NCI-H2196 (cell line): ENCODE measurements at regions not wholly inside any gene's neighbourhood (a gene's known extent, or its start where the extent isn't known, plus 50 kb on each side); places are given as distances from the start of the nearest gene placed in this dataset.

Source experiments
- DNase-seq: peaks from one replicate; lab custom pipeline; 2025; ENCODE audit not compliant: unreplicated experiment; lab: John Stamatoyannopoulos, UW

GRCh38 chr13:90534617-90535370 is 812.7 kb upstream of the MIR17HG start:
- DNase-seq, result no peak

DNA sequence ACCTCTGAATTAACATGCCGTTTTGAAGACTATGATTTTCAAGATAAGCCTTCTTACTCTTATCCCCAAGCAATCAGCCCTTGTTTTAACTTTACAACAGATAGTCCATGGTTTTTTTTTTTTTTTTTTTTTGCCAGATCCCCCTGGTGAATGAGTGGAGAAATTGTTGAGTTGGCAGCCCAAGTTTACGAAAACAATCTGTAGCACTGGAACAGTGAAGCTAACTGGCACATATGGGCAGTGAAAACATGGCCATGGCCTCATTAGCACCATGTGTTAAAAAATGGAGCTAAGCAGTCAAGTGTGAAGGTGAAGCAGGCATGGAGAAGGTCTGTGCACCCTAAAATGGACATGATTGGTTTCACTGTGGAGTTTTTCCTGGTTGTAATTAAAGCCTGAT is 812.1 kb upstream of the MIR17HG start:
- no peak for DNase-seq

GRCh38 chr13:90538063-90538462 is 809.4 kb upstream of the MIR17HG start:
- DNase-seq, result no peak

- no peak for DNase-seq
Observed at GRCh38 chr13:90541346-90541745, 806.1 kb upstream of the MIR17HG start.

DNA sequence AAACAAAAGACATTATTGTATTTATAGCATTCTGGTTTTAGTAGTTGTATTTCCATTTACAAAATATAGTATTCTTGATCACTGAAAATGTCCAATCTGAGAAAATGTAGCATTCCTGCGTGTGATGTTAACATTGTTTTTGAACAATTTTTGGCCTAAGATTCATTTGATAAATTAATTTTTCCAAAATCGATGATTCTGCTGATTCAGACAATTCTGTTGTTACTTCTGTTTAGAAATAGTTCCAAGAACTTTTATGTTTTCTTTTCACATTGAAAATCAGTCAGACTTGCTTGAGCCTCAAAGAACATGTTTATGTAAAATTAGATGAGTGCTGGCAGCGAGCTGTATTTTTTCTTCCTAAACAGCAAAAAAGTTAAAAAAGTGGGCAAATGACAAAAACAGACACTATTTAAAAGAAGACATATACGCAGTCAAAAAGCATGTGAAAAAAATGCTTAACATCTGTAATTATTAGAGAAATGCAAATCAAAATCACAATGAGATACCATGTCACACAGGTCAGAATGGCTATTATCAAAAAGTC is 804.5 kb upstream of the MIR17HG start:
- no peak for DNase-seq

DNA sequence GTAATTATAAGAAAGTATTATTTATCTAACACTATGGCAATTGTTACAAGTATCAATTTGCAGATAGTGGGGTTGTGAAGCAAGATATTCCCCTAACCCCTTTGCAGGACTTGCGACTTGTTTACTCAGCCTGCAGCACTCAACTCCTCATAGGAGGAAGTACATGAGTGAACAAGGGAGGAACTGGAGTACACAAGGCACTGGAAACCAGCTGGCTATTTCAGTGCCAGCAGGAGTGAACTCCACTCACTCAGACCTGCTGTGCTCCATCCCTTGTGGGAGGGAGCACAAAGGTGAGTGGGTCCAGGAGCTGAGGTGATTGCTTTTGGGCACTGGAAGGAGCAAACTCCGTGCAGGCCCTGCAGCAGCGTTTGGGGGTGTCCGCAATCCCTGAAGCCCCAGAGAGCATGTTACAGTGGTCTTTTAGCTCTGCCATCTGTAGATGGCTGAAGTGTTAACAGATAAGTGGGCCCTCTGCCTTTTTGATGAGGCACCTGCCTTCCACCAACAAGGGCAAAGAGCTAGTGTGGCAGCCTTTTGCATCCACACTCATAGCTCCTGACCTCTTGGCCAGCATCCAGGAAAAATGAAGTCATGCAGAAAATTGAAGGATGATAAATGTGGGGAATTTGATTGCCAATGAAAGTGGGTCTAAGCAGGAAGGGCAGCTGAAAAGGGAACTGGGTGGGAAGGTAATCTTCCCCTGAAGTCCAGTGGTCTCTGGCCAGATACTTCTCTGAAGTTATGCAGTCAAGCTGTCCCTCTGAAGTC is 802.2 kb upstream of the MIR17HG start:
- no peak for DNase-seq

DNA sequence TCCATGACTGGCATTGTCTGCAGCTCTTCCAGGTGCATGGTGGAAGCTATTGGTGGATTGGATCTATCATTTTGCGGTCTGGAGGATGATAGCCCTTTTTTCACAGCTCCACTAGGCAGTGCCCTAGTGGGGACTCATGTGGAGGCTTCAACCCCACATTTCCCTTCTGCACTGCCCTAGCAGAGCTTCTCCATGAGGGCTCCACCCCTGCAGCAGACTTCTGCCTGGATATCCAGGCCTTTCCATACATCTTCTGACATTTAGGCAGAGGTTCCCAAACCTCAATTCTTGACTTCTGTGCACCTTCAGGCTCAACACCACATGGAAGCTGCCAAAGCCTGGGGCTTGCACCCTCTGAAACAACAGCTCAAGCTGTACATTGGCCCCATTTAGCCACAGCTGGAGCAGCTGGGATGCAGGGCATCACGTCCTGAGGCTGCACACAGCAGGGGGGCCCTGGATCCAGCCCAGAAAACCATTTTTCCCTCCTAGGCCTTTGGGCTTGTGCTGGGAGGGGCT is 800.2 kb upstream of the MIR17HG start:
- DNase-seq, result no peak

GRCh38 chr13:90551253-90551652 is 796.2 kb upstream of the MIR17HG start:
- DNase-seq, result no peak

GRCh38 chr13:90552702-90553101 is 794.8 kb upstream of the MIR17HG start:
- no peak for DNase-seq

GRCh38 chr13:90553159-90553558 is 794.3 kb upstream of the MIR17HG start:
- DNase-seq, result no peak

GRCh38 chr13:90557626-90558025 is 789.9 kb upstream of the MIR17HG start:
- DNase-seq, result no peak

GRCh38 chr13:90562443-90562842 is 785.0 kb upstream of the MIR17HG start:
- DNase-seq, result no peak

- DNase-seq, result no peak
Observed at GRCh38 chr13:90564096-90564495, 783.4 kb upstream of the MIR17HG start.

DNA sequence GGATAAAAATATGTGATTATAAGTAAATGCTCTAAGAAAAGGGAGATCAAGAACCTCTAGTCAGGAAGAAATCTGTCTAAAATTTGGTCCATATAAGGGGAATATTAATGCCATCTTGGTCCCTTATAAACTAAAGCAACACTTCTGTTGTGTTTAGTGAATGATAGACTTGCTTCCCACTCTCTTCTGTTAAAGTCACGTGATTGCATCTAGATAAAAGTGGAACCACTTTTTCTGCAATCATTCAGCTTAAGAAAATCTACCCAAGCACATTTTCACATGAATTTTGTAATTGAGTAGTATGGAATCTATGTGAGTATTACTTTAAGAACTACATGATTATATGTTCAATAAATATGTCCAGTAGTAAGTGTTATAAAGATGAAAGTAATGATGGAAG is 782.9 kb upstream of the MIR17HG start:
- no peak for DNase-seq

- DNase-seq, result no peak
Observed at GRCh38 chr13:90565985-90566713, 781.3 kb upstream of the MIR17HG start.

DNA sequence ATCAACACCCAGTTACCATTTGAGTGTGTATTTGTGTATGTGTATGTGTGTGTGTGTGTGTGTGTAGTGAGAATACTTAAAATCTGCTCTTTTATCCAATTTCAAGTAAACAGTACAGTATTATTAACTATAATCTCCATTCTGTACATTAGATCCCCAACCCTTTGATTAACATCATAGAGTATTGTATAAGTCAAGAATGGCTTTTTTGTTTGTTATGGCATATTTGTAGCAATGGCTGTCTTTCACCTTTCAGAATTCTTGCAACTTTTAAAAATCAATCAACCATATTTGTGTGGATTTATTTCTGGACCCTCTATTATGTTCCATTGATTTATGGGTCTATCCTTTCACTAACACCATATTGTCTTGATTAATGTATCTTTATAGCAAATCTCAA is 779.3 kb upstream of the MIR17HG start:
- no peak for DNase-seq

DNA sequence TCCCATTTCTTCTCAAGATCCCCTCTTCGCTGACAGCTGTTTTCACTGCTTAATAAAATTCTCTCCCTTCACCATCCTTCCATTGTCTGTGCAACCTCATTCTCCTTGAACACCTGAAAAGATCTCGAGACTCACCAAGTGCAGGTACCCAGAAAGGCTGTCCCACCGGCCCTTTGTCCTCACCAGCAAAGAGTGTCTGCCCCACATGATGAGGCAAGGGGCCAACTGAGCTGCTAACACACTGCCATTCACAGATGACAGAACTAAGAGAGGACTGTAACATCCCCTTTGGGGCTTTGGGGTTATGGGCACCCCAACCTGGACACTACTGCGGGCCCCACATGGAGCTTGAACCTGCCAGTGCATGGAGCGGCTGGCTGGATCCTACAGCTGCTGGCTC is 771.4 kb upstream of the MIR17HG start:
- DNase-seq, result no peak

GRCh38 chr13:90577726-90578125 is 769.8 kb upstream of the MIR17HG start:
- no peak for DNase-seq

DNA sequence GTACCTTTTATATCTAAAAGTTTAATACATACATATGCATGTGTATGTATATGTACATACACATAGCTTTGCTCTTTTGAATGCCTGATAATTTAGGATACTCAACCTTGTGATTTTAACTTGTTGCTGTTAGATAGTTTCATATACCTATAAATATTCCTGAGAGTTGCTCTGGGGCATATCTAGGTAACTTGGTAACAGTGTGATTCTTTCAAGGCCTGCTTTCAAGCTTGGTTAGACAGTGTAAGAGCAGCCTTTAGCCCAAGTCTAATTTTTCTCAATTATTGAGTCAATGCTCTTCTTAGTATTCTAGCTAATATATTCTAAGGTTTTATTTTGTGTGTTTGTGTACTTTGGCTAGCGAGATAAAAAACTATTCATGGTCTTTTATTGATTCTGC is 762.1 kb upstream of the MIR17HG start:
- no peak for DNase-seq

DNA sequence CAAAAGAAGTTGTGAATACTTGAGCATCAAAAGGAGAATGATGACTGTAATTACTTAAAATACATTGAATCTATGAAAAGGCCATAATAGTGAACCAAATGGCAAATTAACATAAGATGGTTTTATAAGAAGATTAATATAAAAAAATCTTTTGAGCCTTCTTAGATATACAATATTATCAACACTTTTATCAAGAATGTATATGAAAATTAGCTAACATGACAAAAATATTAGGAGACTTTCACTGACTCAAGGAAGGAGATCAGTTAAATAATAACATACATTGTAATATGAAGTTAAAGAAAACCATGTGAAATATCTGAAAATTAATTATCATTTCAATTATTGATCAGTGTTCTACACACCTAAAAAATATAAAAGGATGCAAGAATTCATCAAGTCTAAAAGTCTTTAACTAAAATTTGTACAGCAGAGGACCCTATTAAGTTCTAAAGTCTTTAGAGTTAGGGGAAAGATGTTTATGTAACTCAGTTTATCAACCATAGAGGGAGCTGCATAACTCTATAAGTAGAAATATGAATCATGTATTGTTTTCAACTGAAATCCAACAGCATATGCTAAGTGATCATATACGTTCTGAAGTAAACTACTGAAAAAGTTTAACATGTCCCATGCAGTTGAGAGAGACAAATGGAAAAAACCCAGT is 756.1 kb upstream of the MIR17HG start:
- no peak for DNase-seq

DNA sequence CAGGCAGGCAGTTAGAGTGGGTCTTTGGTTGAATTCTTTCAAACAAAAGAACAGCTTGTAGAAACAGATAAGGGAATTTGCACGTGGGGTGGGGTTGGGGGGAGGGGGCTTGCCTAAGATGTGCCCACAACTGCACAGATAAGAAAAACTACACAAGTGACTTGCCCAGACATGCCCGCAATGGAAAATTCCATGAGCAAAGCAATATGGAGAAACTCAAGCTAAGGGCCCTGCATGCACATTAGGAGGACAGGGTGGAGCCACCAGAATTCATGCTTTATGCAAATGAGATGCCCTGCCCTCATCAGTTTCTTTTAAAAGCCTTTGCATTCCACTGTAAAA is 755.6 kb upstream of the MIR17HG start:
- no peak for DNase-seq
